GM21528 (cell line): ENCODE measurements at regions not wholly inside any gene's neighbourhood (a gene's known extent, or its start where the extent isn't known, plus 50 kb on each side); places are given as distances from the start of the nearest gene placed in this dataset.

Source experiments
- ATAC-seq: cut with Tn5 transposase; IDR thresholded peaks from one replicate; pipeline ENCODE4 v1.9.1; 2021; ENCODE audit warnings: mild to moderate bottlenecking, moderate library complexity; ENCODE audit not compliant: unreplicated experiment, low FRiP score

DNA sequence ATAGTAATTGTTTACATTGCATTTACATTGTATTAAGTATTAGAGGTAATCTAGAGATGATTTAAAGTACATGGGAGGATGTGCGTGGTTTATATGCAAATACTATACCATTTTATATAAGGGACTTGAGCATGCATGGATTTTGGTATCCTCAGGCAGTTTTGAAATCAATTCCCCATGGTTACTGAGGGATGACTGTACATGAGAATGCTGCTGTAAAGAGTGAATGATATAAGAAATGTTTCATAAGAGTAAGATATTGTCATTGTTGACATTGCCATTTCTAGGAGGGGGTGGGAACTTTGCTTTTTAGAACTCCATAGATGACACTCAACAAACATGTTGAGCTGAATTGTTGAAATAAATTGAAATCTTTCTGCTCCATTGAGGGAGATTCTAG, 185.0 kb downstream of the SEMA6A start:
- ATAC-seq, result no peak

DNA sequence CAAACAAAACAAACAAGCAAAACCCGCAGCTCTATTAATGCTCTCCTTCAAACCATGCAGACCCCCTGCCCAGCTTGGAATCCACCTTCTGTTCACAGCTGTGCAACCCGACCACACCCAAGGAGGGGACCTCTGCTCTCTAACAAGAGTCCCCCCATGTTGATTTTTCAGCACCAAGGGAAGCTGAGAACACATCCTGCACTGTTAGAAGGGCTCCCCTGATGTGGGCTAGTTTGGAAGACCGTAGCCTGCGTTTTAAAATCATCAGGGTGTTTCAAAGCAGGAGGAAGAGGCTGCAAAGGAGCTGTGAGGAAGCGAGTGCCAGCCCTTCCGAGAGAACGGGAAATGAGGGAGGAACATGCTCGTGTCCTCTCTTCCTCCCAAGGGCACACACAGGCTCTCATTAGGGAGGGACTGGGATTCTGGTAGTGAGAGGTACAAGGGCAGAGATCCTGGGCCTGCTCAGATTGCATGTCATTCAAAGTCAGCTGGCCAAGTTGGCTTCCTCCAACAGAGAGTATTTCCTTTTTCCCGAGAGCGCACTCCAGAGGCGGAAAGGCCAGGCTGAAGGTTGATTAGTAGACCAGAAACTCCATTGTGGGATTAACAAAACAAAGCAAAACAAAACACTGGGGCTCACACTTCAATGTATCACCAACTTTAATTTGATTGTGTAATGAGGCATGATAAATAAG, 185.9 kb downstream of the SEMA6A start:
- ATAC-seq, result no peak

- ATAC-seq, result no peak
These were observed 186.9 kb downstream of the SEMA6A start for GRCh38 chr5:116387738-116388137.

DNA sequence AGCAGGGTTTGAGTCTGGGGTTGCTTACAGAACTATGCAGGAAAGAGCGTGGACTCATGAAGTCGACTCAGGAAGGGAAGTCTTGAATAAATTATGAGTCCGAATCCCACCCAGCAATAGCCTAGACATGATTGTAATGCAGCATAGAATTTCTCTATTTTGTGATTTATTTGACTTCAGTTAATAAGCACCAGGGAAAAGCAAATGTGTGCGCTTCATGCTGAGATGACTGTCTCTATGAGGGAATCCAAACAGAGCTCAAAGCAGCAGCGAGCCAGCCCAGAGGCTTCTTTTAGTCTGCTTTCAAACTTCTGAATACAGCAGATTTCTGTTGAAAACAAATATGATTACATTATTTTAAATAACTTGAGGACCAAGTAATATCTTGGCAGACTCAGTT, 188.0 kb downstream of the SEMA6A start:
- ATAC-seq, result no peak

DNA sequence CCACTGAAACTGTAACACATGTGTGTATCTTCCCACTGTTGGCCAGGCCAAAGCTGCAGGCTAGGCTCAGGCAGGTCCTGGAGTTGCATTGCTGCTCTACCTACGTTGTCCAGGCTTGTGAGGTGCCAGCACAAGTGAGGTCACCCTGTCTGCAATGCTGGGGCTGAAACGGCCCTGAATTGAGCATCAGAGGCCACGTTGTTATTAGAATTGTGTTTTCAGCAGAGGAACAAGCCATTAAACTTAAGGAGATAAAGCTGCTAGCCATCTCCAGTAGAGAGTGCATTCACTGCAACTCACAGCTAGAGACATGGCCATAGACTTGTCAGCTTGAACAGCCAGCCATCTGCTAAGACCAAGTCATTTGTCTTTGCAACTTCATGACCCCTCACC, 191.8 kb downstream of the SEMA6A start:
- ATAC-seq, result no peak

GRCh38 chr5:116382032-116382873, 192.4 kb downstream of the SEMA6A start:
- no peak for ATAC-seq

- ATAC-seq, result no peak
These were observed 193.4 kb downstream of the SEMA6A start for GRCh38 chr5:116381201-116381600.

- ATAC-seq, result no peak
These were observed 194.0 kb downstream of the SEMA6A start for GRCh38 chr5:116380621-116381020.

DNA sequence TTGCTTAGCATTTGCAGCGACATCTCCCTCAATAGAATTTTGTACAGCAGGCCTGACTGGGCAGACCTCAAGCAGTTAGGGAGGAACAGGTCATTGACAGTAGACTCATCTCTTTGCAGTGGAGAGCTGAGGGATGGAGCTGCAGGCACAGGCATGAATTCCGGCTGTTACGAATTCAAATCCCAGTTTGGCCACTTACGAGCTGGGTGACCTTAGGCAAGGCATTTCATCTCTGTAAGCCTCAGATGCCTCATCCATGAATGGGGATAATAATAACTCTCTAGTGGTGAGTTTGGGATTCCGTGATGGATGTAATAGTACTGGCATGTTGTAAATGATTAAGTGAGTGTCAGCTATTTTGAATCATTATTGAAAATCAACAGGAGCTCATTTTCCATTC, 195.3 kb downstream of the SEMA6A start:
- no peak for ATAC-seq

DNA sequence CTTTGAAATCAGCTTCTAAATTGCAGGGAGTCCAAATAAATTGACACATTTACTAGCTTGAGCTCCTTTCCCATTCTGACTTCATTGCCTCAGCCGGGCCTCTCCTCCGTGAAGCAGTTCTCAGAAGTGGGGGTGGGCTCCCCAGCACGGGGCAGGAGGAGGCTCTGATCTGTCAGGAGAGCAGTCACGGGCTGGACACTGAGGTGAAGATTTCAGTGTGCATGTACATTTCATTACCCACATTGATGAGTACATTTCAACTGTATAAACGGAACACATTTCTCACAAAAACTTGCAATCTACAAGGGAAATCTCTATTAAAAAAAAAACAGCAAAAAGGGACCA, 195.9 kb downstream of the SEMA6A start:
- no peak for ATAC-seq

GRCh38 chr5:116378007-116378776, 196.4 kb downstream of the SEMA6A start:
- no peak for ATAC-seq

- no peak for ATAC-seq
These were observed 197.2 kb downstream of the SEMA6A start for GRCh38 chr5:116377276-116378006.

DNA sequence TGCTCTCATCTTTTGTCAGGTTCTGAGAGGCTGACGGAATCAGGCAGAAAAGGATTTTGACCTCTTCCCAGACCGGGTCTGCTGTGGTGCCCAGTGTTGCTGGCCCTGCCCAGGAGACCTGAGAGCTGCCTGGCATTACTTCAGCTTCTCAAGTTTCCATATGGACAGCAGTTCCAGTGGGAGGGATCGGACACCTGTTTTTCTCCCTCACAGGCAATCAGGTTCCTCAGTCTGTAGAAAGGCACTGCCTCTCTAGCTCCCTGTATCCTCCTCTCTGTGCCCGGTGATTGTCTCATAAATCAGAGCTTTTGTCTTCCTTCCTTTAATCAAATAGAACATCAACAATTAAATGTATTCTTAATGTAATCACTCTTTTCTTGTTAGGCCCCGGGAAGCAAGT, 198.7 kb downstream of the SEMA6A start:
- no peak for ATAC-seq

DNA sequence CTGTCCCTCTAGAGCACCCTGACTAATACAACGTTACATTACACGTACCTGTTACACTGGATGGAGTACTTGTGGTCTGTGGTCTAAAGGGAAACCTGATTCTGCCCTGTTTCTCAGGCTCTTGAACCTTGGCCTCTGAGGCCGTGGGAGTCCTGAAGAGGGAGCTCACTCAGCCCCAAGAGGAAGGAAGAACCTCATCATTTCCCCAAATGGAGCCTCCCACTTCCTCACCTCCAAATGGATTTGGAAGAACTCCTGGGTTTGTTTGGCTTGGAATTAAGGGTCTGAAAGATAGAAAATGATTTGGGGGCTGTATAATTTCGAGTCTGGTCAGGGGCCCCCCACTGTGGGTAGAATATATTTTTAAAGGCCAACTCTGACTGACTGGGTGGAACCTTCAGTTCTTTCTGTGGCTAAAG, 200.2 kb downstream of the SEMA6A start:
- no peak for ATAC-seq

DNA sequence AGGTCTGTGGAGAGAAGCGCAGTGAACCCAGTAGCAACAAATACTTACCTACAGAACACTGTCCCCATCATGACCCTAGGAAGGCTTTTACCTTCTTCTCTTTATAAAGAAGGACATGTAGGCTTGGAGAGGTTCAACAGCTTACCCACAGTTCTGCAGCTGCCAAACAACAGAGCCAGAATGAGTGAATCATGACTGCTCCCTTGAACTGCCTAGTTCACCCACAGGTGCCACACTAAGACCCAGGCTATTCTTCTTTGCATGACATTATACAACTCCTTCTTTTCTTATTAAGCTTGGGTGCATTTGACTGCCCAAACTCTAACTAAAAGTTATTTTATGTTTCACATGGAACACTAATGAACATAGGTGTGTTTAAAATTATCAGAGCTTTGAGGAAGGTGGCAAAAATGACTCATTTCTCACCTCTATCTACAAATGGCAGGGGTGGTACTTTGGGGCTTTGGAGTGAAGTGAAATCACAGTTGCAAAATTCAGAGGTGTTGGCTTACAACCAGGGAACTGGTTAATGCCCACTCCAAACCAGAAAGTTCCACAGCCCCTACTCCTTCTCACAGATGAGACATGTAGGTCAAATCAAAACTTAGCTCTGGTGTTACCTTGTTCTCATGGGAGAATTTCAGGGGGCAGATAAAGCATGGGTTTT, 201.6 kb downstream of the SEMA6A start:
- no peak for ATAC-seq

DNA sequence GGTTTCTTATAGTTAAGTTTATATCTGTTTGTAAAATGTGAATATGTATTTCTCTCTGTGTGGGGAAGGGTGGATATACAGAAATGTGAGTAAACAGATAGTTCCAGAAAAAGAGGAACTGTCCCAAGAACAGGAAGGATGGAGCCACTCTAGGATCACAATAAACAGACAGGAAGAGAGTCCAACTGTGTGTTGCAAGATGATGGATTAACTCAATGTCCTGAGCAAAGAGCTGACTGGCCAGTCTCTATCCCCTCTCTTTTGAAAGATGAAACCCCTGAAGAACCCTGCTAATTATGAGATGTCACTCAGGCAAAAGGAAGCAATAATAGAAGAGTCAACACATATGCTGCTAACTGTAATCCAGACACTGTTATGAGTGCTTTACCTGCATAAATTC, 202.7 kb downstream of the SEMA6A start:
- no peak for ATAC-seq

DNA sequence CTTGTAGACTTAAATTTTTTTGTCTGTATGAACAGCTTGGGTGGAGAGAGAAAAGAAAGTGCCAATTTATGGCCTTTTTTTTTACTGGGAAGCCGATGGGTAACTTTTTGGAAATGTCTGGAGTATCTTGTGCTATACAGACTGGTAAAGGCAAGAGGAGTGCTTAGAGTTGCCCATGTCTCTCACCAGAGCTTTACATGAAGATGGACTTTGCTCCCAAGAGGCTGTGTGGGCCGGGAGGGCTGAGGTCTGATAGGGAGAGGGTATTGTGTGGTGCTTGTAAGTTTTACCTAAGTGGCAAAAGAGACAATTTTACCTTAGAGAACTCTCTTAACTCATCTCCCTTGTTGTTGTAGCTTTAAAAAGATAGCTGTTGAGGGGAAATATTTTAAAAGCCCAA, 203.2 kb downstream of the SEMA6A start:
- no peak for ATAC-seq

GRCh38 chr5:116370886-116371285, 203.7 kb downstream of the SEMA6A start:
- ATAC-seq, result no peak

DNA sequence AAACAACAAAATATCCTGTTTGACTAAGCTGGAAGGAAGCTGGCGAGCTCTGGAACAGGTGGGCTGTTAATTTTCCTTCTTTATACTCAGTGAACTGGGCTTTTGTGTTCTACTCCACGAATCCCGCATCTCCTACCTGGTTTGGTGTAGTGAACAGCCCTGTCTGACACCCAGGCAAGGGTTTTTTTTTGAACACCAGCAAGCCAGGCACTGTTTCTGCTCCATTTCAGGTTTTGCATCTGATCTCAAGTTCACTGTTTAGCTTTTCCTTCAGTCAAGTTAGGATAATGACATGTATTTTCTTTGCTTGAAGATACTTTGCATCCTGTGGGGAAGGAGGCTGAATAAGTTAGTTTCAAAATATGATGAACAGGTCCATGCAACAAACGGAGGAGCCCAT, 204.5 kb downstream of the SEMA6A start:
- ATAC-seq, result no peak

GRCh38 chr5:116365006-116365496, 209.6 kb downstream of the SEMA6A start:
- no peak for ATAC-seq
